ENCODE measurements at regions not wholly inside any gene's neighbourhood (a gene's known extent, or its start where the extent isn't known, plus 50 kb on each side); places are given as distances from the start of the nearest gene placed in this dataset.

GRCh38 chr4:57926311-57926710 lies 816.1 kb upstream of the IGFBP7 start:
- no peak overlapping the region for H2BK120ac ChIP-seq (ENCODE audit: low read depth, low read length, poor library complexity, severe bottlenecking)
- Mint-ChIP-seq H3K36me3 (ENCODE audit: insufficient read depth in 1 of 3, low read depth in 3 of 3) (no peaks in the 10 kb centered on the region; a peak in 1 of 7 replicates), H3K27me3 (ENCODE audit: low read depth) (no peaks in the 10 kb centered on the region; the same call in 1 of the 2 replicates), H3K27ac (no peak overlapping the region), H3K4me3 (no peak overlapping the region), H3K4me1 (no peaks in the 10 kb centered on the region), H3K9me3 (peaks cover 4 to 6% of the 10 kb centered on the region in 2 experiments; a peak in 3 of 5 replicates)
- no peaks in the 10 kb centered on the region for H4K20me1 ChIP-seq (ENCODE audit: control insufficient read depth, insufficient read depth, insufficient read length)
- H3K56ac ChIP-seq (ENCODE audit: insufficient read length, low read depth, low read length), result no peak overlapping the region
- no peak overlapping the region for H2BK20ac ChIP-seq (ENCODE audit: low read depth, low read length, poor library complexity, severe bottlenecking)
- H3K79me1 ChIP-seq (ENCODE audit: insufficient read depth, low read depth, low read length, poor library complexity, severe bottlenecking), result no peaks in the 10 kb centered on the region
- no peak overlapping the region for H4K5ac ChIP-seq (ENCODE audit: insufficient read length, low read depth, low read length)
- H3K23me2 ChIP-seq (ENCODE audit: insufficient read length, low read depth, low read length, poor library complexity, severe bottlenecking), result no peaks in the 10 kb centered on the region
- no peaks in the 10 kb centered on the region for H3K79me2 ChIP-seq (ENCODE audit: insufficient read depth, low read length)
- H3K27me3 ChIP-seq (ENCODE audit: insufficient read depth, low read length), result no peaks in the 10 kb centered on the region
- H3K23ac ChIP-seq (ENCODE audit: insufficient read length, low read depth, low read length), result no peak overlapping the region
- H3K4ac ChIP-seq (ENCODE audit: low read depth, low read length), result no peak overlapping the region
- DNase-seq, result no peak
- H3K18ac ChIP-seq (ENCODE audit: insufficient read length, low read depth, low read length), result no peak overlapping the region
- no CpG with 5 or more reads among the region's 3 CpGs for WGBS (ENCODE audit: extremely low coverage, insufficient read length, low lambda C conversion rate)
- no peak overlapping the region for H4K91ac ChIP-seq (ENCODE audit: insufficient read length, low read depth, low read length)
- H3K27ac ChIP-seq (ENCODE audit: insufficient read length, low read depth, low read length), result no peak overlapping the region
- H2BK5ac ChIP-seq (ENCODE audit: insufficient read length, low read length), result no peak overlapping the region
- H2AK5ac ChIP-seq (ENCODE audit: insufficient read length, low read length), result no peak overlapping the region
- H3T11ph ChIP-seq (ENCODE audit: low read length), result no peak overlapping the region
- H2AFZ ChIP-seq (ENCODE audit: low read length), result no peak overlapping the region
- H3K4me2 ChIP-seq (ENCODE audit: insufficient read depth, insufficient read length, low read length), result no peak overlapping the region
- no peak overlapping the region for H3K14ac ChIP-seq (ENCODE audit: insufficient read depth, low read length)
- H3K4me1 ChIP-seq (ENCODE audit: insufficient read depth, low read length), result no peaks in the 10 kb centered on the region; the same call in 1 of the 2 replicates
- H3K9ac ChIP-seq (ENCODE audit: extremely low read depth, insufficient read length, low read length), result no peak overlapping the region
- no peak overlapping the region for H2BK12ac ChIP-seq (ENCODE audit: insufficient read length, low read depth, low read length)
- no peak overlapping the region for H2BK15ac ChIP-seq (ENCODE audit: low read depth, low read length)
- H3K9me3 ChIP-seq (ENCODE audit: control insufficient read depth, low read depth, low read length), result no peaks in the 10 kb centered on the region
- TF ChIP-seq, protein P1, sequence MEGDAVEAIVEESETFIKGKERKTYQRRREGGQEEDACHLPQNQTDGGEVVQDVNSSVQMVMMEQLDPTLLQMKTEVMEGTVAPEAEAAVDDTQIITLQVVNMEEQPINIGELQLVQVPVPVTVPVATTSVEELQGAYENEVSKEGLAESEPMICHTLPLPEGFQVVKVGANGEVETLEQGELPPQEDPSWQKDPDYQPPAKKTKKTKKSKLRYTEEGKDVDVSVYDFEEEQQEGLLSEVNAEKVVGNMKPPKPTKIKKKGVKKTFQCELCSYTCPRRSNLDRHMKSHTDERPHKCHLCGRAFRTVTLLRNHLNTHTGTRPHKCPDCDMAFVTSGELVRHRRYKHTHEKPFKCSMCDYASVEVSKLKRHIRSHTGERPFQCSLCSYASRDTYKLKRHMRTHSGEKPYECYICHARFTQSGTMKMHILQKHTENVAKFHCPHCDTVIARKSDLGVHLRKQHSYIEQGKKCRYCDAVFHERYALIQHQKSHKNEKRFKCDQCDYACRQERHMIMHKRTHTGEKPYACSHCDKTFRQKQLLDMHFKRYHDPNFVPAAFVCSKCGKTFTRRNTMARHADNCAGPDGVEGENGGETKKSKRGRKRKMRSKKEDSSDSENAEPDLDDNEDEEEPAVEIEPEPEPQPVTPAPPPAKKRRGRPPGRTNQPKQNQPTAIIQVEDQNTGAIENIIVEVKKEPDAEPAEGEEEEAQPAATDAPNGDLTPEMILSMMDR (conservative IDR thresholded peaks at IDR 0.05), result no peak
- no peak overlapping the region for H4K8ac ChIP-seq (replicated peaks; ENCODE audit: insufficient read length, low read depth, low read length)
